CD4-positive, alpha-beta T cell treated with Interleukin-6 for 4 hours (primary cell): ENCODE measurements at regions not wholly inside any gene's neighbourhood (a gene's known extent, or its start where the extent isn't known, plus 50 kb on each side); places are given as distances from the start of the nearest gene placed in this dataset.
"Not testable (repeated sequence)": the region's sequence is repeated elsewhere in the genome, so short reads cannot be mapped to it uniquely, and the experiment has no call there.

Source experiments
- DNase-seq: peaks from one replicate; pipeline ENCODE4 v3.0.0-alpha.2; 2020; ENCODE audit warnings: mixed read lengths

DNA sequence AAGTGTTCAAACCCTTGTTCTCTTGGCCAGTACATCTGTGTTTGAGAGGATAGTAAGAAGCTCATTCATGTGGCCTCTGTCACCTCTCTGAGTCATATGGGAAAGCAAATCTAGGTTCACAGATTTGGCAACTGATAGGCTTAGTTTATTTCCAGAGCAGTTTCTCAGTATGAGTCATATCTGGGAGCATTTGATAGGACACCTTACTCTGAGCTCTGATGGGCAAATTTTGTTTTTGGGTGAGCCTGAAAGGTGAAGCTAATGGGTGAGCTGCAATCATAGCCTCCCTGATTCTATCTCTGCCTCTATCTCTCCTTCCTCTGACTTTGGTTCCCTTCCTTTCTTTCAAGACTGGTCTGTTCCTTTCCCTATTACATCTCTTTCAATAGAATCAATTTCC lies 134.4 kb downstream of the S1PR1 start:
- no peak for DNase-seq

DNA sequence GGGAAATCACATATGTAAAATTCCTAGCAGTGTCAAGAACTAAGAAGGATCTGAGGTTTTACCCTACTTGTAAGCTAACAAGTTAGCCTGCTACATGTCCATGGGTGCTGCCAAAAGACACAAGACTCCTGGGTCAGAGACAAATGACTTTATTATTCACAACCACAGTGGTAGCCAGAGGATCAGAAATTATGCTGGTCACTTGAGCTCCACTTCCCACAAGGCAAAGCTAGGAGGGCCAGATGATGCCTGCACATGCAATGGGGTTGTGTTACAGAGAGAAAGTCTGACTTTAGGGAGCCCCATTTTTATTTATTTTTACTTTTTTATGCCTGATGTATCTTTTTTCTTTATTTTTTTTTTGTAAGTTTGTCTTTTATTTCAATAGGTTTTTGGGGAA lies 136.8 kb downstream of the S1PR1 start:
- DNase-seq = no peak

DNA sequence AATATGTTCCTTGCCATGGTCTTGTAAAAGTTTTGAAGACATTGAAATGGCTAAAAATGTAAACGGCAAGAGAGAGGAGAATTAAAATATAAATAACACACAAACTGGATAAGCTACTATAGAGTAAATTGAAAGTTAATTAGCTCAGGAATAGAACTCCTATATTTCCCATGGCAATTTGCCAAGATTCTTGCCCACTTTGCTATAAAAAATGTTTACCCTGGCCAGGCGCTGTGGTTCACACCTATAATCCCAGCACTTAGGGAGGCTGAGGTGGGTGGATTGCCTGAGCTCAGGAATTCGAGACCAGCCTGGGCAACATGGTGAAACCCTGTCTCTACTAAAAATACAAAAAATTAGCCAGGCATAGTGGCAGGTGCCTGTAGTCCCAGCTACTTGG lies 138.6 kb downstream of the S1PR1 start:
- not testable (repeated sequence) for DNase-seq

DNA sequence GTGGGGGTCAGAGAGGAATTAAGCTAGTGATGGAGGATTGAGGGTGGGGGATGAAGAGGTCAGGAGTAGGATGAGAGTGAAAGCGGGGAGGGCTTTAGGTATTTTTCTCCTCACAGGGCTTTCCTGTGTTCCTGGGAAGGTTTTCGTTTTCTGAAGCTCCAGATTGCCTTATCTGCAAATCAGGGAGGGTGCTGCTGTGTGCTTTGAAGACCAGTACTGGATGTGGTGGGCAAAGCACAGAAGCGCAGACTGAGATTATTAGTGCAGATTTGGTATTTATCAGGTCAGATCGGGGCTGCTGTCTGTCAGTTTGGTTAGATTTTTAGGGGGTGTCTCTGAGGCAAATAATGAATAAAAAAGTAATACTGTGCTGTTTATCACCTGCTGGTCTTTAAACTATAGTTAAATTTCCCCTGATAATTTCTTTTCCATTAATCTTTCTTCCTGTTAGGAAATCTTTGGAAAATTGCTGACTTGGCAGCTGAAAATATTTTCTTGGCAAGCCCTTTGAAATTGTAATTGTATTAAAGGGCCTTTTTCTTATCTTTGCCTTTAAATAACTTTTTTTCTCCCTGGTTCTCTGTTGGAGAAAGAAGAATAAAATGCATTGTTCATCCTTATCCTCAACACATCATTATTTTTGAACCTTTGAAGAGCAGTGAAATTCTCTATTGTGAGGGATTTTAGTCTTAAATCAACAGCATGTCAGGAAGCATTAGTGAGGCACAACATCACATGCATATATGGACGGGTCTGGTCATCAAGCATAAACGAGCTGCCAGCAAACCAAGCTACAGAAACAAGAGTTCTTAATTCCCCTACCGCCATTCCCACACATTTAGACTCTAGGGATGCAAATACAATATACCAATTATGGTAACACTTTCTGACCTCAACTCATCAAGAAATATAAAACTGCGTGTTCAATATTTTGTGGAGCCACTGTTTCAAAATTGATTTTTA lies 139.6 kb downstream of the S1PR1 start:
- DNase-seq = no peak

DNA sequence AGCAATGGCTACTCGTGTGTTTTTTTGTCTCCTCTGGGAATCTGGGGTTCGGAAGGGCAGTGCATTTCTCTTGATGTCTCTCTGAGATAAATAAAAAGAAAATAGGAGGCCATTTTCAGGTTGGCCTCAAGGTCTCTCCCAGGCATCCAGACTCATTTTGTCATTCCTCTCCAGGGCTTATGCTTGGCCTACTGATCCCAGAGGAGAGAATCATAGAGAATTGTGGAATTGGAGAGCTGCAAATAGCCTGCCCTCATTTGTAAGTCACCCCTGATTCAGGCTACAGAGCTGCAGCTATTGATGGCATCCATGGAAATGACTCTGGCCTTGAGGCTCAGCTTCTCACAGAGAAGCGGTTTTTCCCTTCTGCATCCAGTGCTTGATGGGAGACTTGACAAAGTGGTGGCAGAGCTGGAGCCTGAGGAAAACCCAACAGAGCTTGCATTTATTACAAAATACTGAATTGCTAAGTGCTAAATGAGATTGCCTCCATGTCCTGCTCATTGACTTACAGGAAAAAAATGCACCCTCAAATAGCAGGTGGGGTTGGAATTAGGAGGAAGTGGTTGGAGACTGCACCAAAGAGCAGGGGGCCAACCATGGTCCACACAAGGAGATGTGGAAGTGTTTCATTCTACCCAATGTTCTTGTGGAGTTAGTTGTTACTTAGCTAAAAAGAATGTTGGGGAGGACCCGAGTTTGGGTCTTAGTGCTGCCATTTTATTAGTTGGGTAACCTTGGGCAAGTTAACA lies 140.4 kb downstream of the S1PR1 start:
- DNase-seq = no peak

DNA sequence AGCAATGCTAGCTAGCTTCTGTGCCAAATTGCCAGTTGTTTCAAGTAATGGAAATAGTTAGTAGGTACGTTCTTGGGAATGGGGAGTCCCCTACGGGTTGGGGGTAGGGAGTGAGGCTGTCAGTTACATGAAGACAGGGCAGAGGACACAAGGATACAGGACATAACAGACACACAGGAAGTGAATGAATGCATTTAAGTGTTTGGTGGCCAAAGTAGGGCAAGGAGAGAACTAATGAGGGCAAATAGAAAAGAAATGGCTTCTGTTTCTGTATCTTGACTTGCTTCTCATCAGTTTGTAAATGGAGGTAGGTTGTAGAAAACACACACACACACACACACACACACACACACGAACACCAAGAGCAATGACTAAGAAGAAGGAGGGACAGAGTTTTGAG lies 142.2 kb downstream of the S1PR1 start:
- DNase-seq = no peak

DNA sequence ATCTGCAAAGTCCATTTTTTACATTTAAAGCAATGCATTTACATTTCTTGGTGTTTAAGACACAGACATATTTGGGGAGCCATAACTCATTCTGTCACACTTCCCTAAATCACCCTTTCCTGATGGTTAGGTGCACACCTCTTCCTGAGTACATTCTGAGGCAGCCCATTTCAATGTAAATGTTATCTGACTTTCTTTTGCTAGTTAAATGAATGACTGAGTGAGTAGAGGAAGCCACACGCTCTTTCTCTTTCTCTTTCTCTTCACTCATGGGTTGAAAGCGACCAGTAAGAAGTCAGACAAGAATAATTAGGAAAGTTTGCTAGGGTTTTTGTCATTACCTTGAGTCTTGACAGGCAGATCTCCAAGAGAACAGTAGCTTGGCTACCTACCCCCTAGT lies 143.1 kb downstream of the S1PR1 start:
- no peak for DNase-seq

DNA sequence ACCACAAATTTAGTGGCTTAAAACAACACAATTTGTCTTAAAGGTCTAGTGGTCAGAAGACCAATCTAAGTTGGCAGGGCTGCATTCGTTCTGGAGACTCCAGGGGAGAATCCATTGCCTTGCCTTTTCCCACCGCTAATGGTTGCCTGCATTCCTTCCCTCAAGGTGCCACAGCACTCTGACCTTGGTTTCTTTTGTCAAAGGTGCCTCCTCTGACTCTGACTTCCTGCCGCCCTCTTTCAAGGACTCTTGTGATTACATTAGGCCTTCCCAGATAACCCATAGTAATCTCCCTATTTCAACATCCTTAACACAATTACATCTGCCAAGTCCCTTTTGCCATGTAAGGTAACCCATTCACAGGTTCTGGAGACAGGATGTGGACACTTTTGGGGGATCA lies 145.3 kb downstream of the S1PR1 start:
- no peak for DNase-seq

DNA sequence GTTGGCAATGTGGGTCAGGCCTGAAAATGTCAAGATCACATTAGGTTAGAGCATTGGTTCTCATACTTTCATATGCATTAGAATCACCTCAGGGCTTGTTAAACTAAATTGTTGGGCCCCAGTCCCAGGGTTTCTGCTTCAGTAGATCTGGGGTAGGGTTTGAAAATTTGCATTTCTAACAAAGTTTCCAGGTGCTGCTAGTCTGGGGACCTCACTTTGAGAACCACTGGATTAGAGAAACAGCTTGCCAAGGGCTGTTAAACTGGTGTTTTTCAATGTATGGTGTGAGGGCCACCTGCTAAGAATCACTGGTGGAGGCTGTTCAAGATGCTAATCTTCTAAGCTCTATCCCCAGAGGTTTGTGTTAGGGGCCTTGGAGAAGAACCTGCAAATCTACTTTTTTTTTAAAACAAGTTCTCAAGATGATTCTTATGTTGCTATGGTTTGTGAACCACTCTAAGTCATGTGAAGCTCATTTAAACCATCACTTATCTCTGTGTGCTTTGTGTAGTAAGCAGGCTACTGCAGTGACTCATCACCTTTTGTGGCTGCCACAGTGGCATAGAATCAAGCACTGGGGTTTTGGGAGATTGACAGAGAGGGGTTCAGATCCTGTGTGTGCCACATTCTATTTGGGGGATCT lies 152.2 kb downstream of the S1PR1 start:
- no peak for DNase-seq

DNA sequence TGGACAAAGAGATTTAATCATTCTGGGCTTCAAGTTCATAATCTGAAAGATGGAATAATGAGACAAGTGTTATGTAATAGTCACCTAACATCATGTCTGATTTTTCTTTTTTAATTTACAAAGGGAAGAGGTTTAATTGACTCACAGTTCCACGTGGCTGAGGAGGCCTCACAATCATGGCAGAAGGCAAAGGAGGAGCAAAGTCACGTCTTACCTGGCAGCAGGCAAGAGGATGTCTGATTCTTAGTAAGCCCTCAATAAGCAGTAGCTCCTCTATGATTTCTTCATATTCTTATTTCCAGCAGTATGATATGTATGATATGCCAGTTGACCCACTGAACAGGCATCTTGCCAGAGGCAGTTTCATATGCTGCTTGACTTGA lies 152.7 kb downstream of the S1PR1 start:
- no peak for DNase-seq

DNA sequence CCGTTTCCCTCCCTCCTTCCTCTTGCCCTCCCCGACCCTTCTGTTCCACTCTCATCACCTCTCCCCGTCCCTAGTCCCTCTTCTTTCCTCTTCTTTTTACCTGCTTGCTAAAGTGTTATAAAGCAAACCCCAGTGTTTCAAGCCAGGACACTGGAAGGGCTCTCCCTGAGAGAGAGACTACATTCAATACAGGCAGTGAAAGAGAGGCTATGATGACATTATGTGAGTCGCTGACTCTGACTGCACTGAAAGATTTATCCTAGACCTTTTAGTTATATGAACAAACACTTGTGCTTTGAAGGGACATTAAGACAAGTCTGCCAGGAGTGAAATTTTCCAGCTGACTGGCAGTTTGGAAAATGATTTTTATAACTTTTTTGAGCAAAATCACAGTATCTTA lies 155.7 kb downstream of the S1PR1 start:
- DNase-seq = no peak

DNA sequence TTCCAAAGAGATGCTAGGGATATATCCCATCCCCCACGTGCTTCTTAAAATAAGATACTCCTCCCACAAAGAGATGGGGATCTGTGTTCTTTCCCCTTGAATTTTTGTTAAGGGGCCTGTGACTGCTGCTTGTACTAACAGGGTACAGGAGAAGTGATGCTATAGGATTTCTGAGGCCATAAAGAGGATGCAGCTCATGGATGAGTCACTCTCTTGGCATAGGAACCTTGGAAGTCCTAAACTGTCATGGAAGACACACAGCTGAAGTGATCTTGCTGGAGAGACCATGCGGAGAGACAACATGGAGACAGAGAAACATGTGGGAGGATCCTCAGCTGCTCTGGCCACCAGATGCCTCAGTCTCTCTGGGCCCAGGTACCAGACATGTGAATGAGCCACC lies 157.2 kb downstream of the S1PR1 start:
- DNase-seq = no peak

DNA sequence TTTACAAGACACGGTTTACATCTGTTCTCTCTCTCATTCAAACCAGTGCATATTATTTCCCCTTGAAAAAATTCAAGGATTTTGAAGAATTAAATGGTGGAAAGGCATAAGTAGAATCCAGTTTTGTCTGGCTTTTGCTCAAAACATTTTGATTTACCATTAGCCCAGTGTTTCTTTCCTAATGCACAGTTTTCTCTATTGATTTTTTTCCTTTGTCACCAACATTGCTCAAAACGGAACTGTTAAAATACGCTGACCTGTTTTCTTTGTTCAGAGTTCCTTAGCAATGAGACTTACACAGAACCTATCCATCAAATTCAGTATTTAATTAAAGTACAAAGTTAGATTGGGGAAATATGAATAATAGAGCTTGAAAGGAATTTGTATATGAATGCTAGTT lies 162.4 kb downstream of the S1PR1 start:
- no peak for DNase-seq

DNA sequence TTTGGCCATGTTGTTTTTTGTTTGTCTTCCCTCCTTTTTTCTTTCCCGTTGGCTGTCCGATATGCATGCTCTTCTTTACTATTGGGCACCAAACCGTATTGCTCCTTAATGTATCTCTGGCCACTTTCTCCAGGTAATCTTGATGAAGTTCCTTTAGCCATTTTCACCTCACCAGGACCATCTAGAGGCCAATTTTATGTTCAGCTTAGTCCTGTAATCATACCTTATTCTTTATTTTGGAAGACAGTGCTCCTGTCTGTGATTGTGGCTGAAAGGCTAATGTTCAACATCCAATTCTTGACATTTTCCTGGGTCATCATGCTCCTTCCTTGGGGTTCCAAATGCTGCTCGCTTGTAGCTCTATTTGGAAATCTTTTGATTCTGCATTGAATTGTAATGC lies 169.5 kb downstream of the S1PR1 start:
- no peak for DNase-seq

DNA sequence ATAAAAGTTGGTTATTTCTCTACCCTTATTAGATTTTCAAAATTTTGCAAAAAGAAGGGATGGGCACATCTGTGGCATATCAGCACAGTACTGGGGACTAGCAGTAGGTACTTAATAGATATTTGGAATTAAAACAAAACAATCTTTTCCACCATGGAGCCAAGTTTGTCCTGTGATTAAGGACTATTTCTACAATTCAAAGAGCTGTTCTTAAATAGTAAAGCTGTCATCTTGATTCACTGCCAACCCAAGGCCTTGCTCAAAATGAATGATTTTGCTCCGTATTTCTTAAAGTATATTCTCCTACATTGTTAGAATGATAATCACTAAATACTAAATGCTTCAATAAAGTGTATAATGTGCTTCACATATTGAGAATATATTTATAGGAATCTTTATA lies 169.9 kb downstream of the S1PR1 start:
- DNase-seq = no peak

DNA sequence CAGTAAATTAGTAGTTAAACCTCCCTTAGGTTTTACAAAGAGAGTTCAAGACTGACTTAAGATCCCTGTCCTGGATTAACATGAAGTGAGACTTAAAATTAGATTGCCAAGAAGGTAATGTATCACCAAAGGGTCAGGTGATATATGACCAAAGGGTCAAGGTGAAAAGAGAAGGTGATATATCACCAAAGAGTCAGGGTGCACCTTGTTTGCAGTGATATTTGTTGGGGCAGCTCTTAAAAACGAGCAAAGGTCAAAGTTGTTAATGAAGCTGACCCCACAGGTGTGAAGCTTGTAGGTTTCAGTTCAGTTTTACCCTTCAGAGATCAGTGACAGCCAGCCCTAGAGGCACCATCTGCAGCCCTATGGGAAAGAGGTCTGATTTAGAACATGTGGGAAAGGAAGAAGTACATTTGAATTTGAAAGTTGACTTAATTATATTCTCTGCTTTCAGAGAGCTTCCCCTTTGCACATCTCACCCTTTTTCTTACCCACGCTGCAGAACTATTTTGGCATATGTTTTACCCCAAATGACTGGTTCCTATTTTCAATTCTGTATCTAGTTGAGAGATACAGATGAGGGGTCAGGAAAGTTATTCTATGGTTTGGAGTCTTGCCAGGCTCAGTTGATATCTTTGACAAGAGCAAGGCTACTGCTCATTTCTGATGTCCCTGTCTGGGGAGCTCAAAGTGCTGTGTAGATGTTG lies 170.8 kb downstream of the S1PR1 start:
- no peak for DNase-seq

DNA sequence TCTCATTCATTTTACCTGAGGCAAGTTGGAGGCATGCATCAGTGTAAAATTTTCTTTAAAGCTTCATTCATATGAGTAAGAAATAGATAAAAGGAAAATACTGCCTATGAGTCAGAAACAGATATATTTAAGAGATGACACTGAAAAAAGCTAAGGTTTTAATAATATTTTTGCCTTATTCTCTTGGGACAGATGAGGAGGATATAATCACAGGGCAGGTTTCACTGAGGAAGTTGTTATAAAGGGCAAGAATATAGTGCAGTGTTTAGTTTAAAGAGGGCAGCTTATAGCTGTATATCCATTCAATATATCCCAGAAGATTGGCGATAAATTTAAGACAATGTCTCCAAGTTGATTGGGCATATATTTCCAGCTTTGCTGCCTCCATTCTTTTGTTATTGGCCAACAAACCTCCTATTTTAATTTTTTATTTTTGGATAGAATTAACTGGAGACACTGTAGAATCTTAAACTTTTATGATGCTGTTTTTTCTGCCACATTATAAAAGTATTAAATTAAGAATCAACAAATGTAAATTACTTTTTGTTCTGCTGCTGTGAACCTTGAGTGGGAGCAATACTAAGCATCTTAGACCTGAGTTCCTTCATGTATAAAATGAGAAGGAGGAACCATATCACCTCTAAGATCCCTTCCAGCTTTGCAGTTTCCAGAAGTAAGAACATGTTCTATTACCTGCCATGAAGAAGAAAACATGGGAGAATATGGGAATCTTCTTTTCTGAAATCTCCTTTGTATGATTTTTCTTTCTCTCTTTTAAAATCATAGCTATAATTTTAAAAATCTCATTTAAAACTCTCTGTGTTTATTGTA lies 171.6 kb downstream of the S1PR1 start:
- no peak for DNase-seq

DNA sequence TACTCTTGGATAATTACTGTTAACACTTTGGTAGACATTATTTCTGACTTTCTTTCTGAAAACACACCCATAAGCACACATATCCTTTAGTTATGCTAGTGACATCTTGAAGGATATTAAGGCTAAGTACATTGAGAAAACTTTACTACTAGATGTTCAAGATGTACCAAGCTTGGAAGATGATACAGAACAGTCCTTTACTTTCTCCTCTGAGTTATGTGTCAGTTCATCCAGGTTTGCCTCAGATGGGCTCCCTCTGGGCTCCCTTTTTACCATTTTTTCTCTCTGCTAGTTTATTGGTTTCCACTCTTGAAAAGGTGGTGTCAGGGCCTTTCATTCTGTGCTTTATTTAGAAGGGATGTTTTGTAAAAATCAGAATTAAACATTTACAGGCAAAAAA lies 172.3 kb downstream of the S1PR1 start:
- no peak for DNase-seq

DNA sequence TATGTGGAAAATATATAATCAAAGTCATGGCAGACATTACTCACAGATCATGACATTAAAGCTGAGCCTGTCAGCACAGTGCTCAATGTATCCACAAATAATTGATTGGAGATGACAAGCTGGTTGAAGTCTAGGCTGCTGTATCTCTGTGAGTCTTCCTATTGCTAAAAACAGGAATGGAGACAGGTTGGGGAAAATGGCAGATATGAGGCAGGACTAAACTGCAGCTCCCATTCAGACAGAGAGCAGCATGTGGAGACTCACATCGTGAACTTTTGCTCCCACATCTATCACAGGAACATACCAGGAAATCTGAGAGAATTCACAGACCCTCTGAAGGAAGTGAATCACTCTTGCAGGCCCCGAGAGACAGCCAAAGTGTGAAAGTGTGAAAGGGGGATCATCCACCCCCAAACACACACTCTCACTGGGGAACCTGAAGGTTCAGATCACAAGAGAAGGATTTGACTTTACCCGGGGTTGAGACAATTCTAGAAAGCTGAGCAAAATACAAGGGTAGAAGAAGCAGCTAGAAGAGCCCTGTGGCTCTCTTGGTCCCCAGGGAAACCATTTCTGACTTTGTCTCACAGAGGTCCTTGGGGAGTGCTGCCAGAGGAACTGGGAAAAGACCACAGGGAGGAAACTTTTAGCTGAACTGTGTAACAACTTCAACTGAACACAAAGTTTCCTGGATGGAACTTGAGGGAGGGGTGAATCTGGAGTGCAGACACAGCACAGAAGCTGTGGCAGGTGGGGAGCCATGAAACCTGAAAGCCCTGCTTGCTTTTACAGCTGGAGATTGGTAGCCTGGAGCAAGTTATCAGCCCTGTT lies 173.4 kb downstream of the S1PR1 start:
- no peak for DNase-seq

DNA sequence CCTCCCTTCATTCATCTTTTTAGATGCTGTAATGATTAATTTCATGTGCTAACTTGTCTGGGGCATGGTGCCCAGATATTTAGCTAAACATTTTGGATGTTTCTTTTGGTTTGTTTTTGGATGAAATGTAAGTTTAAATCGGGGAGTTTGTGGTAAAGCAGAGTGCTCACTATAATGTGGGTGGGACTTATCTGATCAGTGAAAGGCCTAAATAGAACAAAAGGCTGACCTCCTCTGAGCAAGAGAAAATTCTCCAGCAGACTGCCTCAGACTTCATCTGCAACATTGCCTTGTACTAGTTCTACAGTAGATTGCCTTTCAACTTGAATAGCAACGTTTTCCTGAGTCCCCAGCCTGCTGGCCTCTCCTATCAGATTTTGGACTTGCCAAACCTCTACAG lies 183.6 kb downstream of the S1PR1 start:
- DNase-seq = no peak

DNA sequence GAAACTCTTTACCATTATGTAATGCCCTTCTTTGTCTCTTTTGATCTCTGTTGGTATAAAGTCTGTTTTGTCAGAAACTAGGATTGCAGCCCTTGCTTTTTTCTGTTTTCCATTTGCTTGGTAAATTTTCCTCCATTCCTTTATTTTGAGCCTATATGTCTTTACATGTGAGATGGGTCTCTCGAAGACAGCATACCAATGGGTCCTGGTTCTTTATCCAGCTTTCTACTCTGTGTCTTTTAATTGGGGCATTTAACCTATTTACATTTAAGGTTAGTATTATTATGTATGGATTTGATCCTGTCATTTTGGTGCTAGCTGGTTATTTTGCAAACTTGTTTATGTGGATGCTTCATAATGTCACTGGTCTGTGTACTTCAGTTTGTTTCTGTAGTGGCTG lies 191.3 kb downstream of the S1PR1 start:
- not testable (repeated sequence) for DNase-seq
